Endodermal cell (in vitro differentiated cells): ENCODE measurements at regions not wholly inside any gene's neighbourhood (a gene's known extent, or its start where the extent isn't known, plus 50 kb on each side); places are given as distances from the start of the nearest gene placed in this dataset.
"Not testable (repeated sequence)": the region's sequence is repeated elsewhere in the genome, so short reads cannot be mapped to it uniquely, and the experiment has no call there.

Source experiments
- DNase-seq: peaks from one replicate; pipeline ENCODE4 v3.0.0-alpha.2; 2017
- H3K27ac ChIP-seq: 2 replicates; pipeline ENCODE4 v1.5.1; 2013; ENCODE audit warnings: mild to moderate bottlenecking, low read depth, low read length, moderate library complexity
- H3K27me3 ChIP-seq: 2 replicates; pipeline ENCODE4 v1.6.1; 2013; ENCODE audit warnings: mild to moderate bottlenecking, low read length, moderate library complexity; ENCODE audit not compliant: insufficient read depth, control insufficient read depth, poor library complexity, severe bottlenecking
- H3K36me3 ChIP-seq: 2 replicates; pipeline ENCODE4 v1.7.0; 2013; ENCODE audit warnings: mild to moderate bottlenecking, low read length, moderate library complexity; ENCODE audit not compliant: control insufficient read depth, insufficient read depth
- H3K4me1 ChIP-seq: one replicate; pipeline ENCODE4 v1.7.0; 2013; ENCODE audit warnings: low read length; ENCODE audit not compliant: control insufficient read depth, insufficient read depth
- H3K4me3 ChIP-seq: 2 replicates; pipeline ENCODE4 v1.5.1; 2013; ENCODE audit warnings: mild to moderate bottlenecking, low read length, moderate library complexity
- H3K9ac ChIP-seq: 2 replicates; pipeline ENCODE4 v1.6.1; 2013; ENCODE audit warnings: mild to moderate bottlenecking, low read length, moderate library complexity; ENCODE audit not compliant: poor library complexity, severe bottlenecking; ENCODE audit errors: extremely low read depth
- H3K9me3 ChIP-seq: 2 replicates; pipeline ENCODE4 v1.6.1; 2013; ENCODE audit warnings: mild to moderate bottlenecking, low read length, moderate library complexity; ENCODE audit not compliant: control insufficient read depth
- H3K27ac Mint-ChIP-seq: 2 replicates; pipeline ENCODE4 v1.8.0; 2020; ENCODE audit warnings: mixed read lengths
- H3K27me3 Mint-ChIP-seq: 2 replicates; pipeline ENCODE4 v1.8.0; 2021; ENCODE audit warnings: mild to moderate bottlenecking, mixed read lengths; ENCODE audit not compliant: insufficient read depth
- H3K36me3 Mint-ChIP-seq: 2 replicates; pipeline ENCODE4 v1.8.0; 2020; ENCODE audit warnings: low read depth, mixed read lengths
- H3K4me1 Mint-ChIP-seq: 2 replicates; pipeline ENCODE4 v1.8.0; 2020; ENCODE audit warnings: mixed read lengths
- H3K4me3 Mint-ChIP-seq: 2 replicates; pipeline ENCODE4 v1.8.0; 2020; ENCODE audit warnings: mild to moderate bottlenecking, moderate library complexity, mixed read lengths
- H3K9me3 Mint-ChIP-seq: 2 replicates; pipeline ENCODE4 v1.8.0; 2020; ENCODE audit warnings: mild to moderate bottlenecking, mixed read lengths
- CTCF ChIP-seq: fragments of 200-600 bp; sonication (generic); conservative IDR thresholded peaks from 2 replicates; pipeline ENCODE4 v1.5.0; 2021; ENCODE audit warnings: antibody characterized with exemption, mild to moderate bottlenecking
- WGBS, 2 experiments: methylation state at CpG; one replicate each; pipeline versions ENCODE4 v1.1.5 to v1.1.7; 2013; ENCODE audit warnings: missing lambda C conversion rate in 2 of 2, mixed read lengths in 1 of 2; ENCODE audit not compliant: insufficient coverage in 1 of 2, insufficient read length in 1 of 2; 5-methylcytosine and 5-hydroxymethylcytosine counted together

DNA sequence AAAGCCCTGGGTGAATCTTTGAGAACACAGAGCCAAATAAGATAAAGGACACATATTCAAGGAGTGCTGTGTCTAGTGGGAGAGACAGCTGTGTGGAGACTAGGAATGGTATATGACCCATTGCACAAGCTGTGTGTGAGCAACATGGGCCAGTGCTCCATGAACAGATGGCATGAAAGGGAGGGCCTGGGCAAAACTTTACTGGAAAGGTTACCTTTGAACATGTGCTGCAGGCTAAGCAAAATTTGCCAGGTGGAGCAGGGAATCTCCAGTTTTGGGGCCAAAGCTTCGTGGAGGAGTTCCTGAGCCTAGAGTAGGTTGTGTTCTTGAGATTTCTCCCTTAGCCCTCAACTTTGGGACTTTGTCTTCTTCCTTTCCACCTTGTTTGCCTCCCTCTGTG is 446.1 kb upstream of the PROX1 start:
- Mint-ChIP-seq H3K36me3 (no peaks in the 10 kb centered on the region), H3K9me3 (no peaks in the 10 kb centered on the region), H3K4me1 (no peaks in the 10 kb centered on the region), H3K27me3 (peaks cover 3% of the 10 kb centered on the region), H3K4me3 (no peak overlapping the region), H3K27ac (no peak overlapping the region)
- no peaks in the 10 kb centered on the region for H3K27me3 ChIP-seq
- H3K4me3 ChIP-seq, result no peak overlapping the region
- H3K36me3 ChIP-seq, result no peaks in the 10 kb centered on the region
- no peaks in the 10 kb centered on the region for H3K9me3 ChIP-seq
- no peak for DNase-seq
- 0% methylated on average over 1 of the region's 1 CpG; no CpG with 5 or more reads in 1 of the 2 experiments for WGBS, 2 experiments
- H3K4me1 ChIP-seq, result no peaks in the 10 kb centered on the region
- no peak overlapping the region for H3K27ac ChIP-seq
- TF ChIP-seq CTCF, result no peak
- H3K9ac ChIP-seq, result no peak overlapping the region

GRCh38 chr1:213545181-213545580 is 442.6 kb upstream of the PROX1 start:
- not testable (repeated sequence) for H3K4me1 ChIP-seq, H3K4me3 ChIP-seq, H3K36me3 Mint-ChIP-seq, H3K27me3 Mint-ChIP-seq, DNase-seq, H3K9me3 ChIP-seq, H3K27ac Mint-ChIP-seq, H3K27me3 ChIP-seq, H3K4me3 Mint-ChIP-seq, H3K9me3 Mint-ChIP-seq, H3K9ac ChIP-seq, H3K27ac ChIP-seq, H3K36me3 ChIP-seq, H3K4me1 Mint-ChIP-seq
- WGBS, 2 experiments, result 92 to 94% methylated on average over 3 to 4 of the region's 4 CpGs

DNA sequence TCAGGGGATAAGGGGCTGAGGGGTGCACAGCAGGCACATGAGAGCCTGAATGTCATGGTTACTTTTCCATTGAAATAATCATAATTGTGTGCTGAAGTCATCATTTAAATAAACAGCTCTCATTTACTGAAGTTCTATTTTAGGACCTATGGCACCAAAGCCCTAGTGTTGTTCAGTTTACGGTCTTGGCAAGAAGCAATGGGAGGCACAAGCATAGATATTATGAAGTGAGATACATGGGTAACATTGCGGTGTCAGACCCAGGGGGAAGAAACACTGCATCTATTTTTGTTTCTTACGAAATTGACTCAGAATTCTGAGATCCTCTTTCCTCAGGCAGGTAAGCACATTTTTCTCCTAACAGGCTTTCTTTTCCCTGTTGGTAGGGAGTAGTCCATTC is 437.8 kb upstream of the PROX1 start:
- TF ChIP-seq CTCF, result no peak
- no peak overlapping the region for H3K27ac Mint-ChIP-seq
- Histone ChIP-seq H3K9ac (no peak overlapping the region), H3K4me1 (no peaks in the 10 kb centered on the region), H3K9me3 (no peaks in the 10 kb centered on the region), H3K36me3 (no peaks in the 10 kb centered on the region), H3K27me3 (no peaks in the 10 kb centered on the region), H3K27ac (no peak overlapping the region), H3K4me3 (no peak overlapping the region)
- no peak overlapping the region for H3K4me3 Mint-ChIP-seq
- no peaks in the 10 kb centered on the region for H3K27me3 Mint-ChIP-seq
- H3K9me3 Mint-ChIP-seq, result no peaks in the 10 kb centered on the region
- H3K4me1 Mint-ChIP-seq, result no peaks in the 10 kb centered on the region
- 89 to 100% methylated on average over 3 of the region's 3 CpGs for WGBS, 2 experiments
- no peaks in the 10 kb centered on the region for H3K36me3 Mint-ChIP-seq
- DNase-seq, result no peak

DNA sequence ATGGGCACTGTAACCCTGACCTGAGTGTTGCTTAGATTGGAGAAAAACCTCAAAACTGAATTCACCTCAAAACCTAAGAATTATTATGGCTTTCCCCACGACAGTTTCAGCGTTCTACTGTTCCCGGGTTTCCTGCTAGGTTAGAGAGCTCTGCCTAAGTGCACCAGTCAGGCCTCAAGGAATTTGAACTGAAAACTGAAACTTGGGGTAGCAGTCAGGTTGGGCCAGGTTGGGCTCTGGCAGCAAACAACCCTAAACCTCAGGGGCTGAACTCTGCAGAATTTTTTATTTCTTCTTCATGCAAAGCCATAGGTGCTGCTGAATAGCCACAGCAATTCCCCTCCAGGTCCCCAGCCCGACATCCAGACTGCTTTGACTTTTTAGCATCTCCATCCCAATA is 437.0 kb upstream of the PROX1 start:
- Histone ChIP-seq H3K4me1 (no peaks in the 10 kb centered on the region), H3K4me3 (no peak overlapping the region), H3K36me3 (no peaks in the 10 kb centered on the region), H3K9me3 (no peaks in the 10 kb centered on the region), H3K9ac (no peak overlapping the region), H3K27me3 (no peaks in the 10 kb centered on the region), H3K27ac (no peak overlapping the region)
- no peak for DNase-seq
- H3K9me3 Mint-ChIP-seq, result no peaks in the 10 kb centered on the region
- peaks cover 2% of the 10 kb centered on the region for H3K27me3 Mint-ChIP-seq
- H3K4me1 Mint-ChIP-seq, result no peaks in the 10 kb centered on the region
- no peak for TF ChIP-seq CTCF
- no peaks in the 10 kb centered on the region for H3K36me3 Mint-ChIP-seq
- no peak overlapping the region for H3K27ac Mint-ChIP-seq
- no peak overlapping the region for H3K4me3 Mint-ChIP-seq
- 90 to 92% methylated on average over 4 of the region's 4 CpGs for WGBS, 2 experiments
